NCI-H345 treated with DMSO at 0.1 percent for 48 hours (cell line): ENCODE measurements at regions not wholly inside any gene's neighbourhood (a gene's known extent, or its start where the extent isn't known, plus 50 kb on each side); places are given as distances from the start of the nearest gene placed in this dataset.
A peak's percentile ranks its signal among the peaks of the same experiment; 100 is the strongest.
"Not testable (repeated sequence)": the region's sequence is repeated elsewhere in the genome, so short reads cannot be mapped to it uniquely, and the experiment has no call there.

Experiments
- DNase-seq: peaks from one replicate; lab custom pipeline; 2025; ENCODE audit not compliant: unreplicated experiment; lab: John Stamatoyannopoulos, UW

DNA sequence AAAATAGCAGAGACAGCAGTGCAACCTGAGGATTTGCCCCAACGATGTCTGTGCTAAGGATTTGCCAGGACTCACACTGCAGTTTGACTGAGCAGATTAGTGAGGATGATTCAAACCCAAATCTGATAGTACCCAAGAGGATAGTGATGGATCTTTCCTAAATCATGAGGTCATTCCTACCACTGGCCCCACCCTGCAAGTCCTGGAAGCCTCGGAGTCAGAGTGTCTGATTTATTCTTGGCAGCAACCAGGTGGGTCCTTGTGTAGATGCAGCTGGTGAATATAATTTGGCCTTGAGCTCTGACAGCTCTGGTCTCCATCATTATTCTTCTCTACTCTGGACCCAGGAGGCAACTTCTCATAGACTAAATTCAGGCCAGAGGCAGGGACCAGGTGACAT, 179.3 kb upstream of the RAG2 start:
- DNase-seq: no peak

DNA sequence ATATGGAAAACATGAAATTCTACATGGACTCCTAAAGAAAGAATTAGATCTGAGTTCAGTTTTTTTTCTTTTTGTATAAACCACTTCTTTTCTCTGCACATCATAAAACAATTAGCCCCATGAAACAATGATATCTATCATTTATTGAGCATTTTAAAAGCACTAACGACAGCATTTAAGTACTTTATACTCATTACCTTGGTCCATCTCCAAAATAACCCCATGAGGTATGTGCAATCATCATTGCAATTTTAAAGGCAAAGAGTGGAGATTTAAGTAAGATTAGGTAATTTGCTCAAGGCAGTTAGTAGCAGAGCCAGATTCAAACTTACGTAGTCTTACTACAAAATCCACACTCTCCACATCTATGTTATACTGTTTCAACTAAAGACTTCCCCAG, 177.7 kb upstream of the RAG2 start:
- no peak for DNase-seq

DNA sequence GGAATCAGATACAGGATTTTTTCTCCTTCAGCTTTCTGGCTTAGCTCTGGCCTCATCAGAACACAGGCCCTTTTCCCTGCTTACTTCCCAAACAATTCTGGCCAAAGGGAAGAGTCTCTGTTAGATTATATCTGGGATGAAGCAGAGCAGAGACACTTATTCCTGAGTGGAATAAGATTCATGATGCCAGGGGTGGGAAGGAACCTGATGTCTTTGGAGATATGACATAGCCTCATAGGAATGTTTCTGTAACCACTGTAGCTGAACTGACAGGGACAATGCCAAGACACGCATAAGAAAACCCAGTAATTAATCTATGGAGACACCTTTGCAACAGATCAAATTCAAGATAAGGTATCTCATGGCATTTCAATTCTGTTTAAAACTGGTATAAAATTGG, 177.1 kb upstream of the RAG2 start:
- no peak for DNase-seq

DNA sequence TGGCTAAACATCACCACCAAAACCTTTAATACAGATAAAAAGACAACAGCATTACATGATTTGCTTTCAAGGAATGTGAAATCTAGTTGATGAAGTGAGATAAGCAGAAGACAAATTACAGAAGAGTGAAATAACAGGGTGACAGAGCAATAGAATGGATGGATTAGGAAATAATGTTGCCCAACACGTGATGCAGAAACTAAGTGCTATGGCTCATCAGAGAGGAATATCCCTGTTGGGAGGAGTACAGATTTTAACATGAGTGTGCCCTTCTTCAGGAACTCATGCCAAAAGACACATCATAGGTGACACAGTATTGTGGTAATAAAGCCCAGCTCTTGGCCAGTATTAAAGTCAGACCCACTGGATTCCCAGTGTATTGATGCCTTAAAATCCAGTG, 176.6 kb upstream of the RAG2 start:
- no peak for DNase-seq

DNA sequence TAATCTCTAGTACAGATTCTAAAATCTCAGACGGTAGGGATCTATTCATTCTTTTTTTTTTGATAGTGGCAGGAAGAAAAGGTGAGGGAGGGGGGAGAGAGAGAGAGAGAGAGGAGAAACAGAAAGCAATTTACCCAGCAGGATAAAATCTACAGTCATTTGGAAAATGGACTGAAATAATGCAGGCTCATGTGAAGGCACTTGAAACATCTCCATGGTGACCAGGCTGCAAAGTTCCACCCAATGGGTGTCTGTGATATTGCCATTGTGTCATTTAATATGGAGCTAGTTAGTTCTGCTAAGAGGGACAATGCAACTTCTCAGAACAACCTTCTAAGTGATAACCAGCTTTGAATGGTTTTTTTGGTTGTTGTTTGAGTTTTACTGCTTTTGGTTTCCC, 165.2 kb upstream of the RAG2 start:
- no peak for DNase-seq

DNA sequence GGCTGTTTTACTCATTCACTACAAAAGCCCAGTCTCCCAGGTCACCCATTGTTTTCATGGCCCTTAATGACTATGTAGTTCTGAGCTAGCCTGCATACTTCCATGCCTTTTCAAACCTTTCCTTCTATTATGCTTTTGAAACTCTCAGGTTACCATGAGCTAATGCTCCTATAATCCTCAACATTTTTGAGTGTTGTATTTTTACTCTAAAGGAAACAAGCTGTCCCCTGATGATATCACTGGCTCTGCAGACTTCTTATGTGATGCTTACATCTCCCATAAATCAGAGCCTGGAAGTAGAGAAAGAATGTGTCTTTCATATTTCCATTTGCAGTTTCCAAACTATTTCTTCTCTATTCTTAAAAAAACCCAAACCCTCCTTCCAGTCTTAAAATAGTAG, 159.0 kb upstream of the RAG2 start:
- DNase-seq: no peak

DNA sequence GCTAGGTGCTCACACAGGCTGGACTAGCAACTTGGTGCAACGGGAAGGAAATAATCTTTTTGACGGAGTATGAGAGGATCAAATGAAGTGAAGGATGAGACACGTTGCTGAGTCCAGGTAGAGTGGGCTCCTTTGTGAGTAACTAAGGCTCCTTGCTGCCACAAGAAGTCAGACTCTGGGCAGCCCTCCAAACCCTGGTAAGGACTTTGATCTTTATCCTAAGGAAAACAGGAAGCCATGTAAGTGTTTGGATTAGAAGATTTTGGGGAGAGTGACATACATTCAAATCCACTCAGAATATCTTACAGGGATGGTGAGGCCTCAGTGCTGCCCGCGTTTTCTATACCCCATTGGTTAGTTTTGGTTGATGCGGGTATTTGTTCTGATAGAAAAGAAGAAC, 155.9 kb upstream of the RAG2 start:
- no peak for DNase-seq

DNA sequence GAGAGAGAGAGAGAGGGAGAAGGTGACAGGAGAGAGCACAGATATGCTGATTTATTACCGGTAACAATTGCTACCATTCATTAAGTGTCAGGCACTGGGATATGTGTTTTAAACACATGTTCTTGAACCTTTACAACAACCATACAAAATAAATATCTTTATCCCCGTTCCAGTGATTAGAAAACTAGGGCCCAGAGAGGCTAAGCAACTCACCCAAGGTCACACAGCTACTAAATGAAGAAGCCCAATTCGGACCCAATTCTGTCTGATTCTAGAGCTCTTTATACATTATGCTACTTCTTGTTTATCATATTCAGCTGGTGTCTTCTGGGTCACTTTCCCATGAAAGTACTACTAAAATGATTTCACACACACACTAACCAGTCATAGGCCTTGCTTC, 154.0 kb upstream of the RAG2 start:
- DNase-seq: no peak

DNA sequence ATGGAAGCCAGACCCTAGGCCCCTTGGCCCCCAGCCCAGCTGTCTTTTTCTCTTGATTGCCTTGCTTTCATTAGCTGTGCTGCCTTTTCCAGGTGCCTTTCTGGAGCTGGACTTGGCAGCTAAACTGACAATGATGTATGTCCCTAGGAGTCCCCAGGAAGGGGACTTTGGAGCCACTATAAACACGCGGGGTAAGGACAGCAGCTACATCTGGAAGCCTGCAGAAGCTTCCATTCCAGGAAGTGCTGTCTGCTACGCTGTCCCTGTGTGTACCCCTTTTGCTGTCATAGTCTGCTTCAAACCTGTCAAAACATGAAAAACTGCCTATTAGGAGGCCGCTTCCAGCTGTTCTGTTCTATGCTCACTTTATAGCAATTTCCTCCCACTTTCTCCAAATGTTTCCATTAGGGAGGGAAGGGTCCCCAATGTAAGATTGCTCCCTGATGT, 153.3 kb upstream of the RAG2 start:
- no peak for DNase-seq

DNA sequence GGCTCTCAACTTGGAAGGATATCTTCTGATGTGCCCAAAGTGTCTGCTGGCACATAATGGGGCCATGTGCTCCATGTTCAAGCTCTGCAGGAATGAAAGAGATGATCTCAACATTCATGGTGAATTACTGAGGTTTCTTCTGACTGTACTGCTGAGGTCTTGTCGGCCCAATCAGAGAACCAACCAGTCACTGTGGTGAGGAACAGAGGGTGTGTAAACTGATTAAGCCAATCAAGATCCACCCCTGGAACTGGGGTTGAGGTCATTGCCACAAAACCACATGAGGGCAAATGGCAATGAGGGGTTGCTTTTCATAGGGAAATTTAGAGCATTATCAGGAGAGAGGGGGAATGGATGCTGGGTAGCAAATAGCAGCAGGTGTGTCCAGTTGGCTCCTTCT, 152.3 kb upstream of the RAG2 start:
- DNase-seq: no peak

DNA sequence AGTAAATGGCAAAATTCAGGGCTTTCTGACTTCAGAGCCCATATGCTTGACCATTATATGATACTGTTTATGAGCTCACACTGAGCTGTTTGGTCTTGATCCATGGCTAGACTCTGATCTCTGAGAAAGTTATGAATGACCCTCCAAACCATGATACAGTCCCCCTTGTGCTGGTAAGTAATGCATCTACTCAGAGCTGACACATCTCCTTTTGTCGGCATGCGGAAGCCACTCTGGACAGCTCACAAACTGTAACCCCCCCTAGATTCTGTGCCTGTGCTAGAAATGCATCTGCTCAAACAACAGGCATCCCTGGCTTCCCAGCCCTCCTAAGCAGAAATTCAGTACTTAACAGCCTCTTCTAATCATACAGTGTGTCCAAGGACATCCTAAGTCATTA, 150.8 kb upstream of the RAG2 start:
- DNase-seq: no peak

DNA sequence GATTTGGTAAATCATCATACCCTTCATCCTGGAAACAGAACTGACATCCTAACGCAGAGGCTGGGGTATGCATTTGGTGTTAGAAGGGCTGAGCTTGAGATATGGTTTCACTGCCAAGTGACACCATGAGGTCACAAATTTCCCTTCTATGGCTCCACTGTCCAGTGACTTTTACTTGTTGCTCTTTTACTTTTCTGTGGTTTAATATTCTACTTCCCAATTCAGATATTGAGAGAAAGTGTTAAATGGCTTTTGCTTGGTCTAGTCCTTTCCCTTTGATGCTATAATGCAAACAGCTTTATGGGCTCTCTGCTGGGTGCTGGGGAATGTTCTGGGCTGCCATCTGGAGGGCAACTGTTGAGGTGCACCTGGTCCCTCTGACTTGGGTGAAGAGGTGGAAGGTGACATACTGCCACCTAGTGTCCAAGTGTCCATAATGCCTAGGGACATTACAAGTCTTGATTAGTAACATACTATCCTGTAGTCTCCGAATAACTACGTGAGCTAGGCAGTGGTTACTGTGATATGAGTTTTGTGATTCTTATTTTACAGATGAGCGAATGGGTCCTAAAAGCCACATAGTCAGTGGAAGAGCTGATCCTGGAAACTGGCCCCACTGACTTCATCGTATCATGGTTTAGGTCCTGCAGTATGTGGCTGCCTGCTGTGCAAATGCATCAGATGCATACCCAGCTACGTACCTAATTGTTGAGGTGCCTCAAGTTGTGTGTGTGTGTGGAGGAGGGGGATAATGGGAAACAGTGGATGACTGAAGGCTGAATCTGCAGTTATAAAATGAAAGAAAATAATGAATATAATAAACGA, 149.1 kb upstream of the RAG2 start:
- peak; percentile 76 for DNase-seq

DNA sequence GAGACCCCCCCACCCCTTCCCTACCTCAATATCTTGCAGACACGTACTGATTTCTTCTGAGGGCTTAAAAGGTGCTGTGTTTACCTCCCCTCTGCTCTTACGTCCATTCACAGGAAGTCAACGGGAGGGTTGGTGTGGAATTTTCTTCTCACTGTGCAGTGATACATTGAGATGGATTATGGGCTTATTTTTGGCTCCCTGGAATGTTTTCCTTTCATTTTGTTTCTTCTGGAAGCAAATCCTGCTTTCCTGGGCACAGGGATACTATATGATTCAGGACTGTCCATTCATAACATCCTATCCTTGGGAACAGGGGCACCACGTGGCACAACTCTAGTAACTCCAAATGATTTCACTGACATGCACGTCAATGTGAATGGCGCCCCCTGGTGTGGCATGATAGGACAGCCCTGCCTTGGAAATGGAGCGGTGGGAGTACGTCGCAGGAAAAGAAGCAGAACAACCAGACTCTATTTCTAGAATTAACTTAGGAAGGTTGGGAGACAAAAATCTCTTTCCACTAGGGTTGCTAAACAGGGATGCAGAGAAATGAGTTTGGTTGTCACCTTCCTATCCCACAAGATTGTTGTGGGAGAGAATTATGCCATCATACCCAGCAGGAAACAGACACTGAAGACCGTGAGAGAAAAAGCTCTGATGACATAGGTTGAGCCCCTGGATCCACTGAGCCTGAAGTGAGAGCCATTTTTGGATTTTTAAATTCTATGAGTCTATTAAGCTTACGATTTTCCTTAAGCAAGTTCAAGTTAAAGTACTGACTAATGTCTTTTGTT, 146.5 kb upstream of the RAG2 start:
- DNase-seq: peak; percentile 3

DNA sequence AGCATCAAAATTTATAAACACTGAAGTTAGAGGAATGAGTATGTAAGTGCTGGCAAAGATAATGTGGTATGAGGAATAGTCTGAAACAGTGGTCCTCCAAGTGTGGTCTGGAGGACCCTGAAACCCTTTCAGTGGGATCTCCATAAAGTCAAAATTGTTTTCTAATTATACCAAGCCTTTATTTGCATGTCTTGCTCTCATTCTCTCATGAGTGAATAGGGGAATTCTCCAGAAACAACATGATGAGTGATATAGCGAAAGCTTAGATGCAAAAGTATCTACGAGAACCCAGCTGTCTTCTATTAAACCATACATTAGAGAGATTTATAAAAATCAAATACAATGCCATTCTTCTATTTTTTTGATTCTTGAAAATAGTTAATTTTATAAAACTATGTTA, 145.0 kb upstream of the RAG2 start:
- DNase-seq: no peak

DNA sequence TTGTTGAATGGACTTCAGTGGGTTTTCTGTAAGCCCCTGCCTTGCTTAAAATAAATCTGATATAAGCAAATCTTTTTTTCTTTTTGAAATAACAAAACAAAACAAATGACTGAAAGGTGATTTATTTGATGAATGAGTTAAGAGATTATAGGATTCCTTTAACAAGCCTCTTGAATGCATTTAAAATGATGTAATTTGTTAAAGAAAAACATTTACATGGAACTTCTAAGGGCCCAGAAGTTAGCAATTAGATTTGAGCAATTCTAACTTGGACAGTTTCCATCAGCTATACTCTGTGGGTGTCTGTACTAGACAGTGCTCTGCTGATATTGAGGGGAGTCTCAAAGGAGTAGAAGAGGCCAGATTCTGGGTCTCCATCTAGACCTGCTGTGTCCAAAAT, 143.5 kb upstream of the RAG2 start:
- no peak for DNase-seq

DNA sequence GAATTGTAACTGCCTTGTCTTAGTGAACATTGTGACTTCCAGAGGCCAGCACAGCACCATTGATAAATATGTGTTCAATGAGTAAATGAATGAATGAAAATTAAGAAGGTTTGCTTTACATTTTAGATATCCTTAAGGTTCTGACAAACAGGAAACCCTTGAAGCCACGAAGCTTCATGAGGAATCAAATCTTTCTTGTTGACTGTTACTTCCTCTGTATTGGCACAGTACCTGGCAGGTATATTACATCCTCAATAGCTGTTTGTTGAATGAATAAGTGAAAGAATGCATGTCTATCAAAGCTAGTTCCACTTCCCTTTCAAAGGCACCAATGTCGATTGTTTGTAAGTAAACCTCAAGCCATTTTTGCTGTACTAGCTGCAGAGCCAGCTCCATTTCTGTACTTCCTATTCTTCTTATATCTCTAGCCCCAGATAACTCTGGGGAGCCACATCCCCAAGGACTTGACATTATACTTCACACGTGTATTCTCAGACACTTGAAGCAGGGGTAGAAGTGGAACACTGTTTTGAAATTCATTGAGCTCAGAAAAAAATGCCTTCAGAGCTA, 140.3 kb upstream of the RAG2 start:
- DNase-seq: no peak

DNA sequence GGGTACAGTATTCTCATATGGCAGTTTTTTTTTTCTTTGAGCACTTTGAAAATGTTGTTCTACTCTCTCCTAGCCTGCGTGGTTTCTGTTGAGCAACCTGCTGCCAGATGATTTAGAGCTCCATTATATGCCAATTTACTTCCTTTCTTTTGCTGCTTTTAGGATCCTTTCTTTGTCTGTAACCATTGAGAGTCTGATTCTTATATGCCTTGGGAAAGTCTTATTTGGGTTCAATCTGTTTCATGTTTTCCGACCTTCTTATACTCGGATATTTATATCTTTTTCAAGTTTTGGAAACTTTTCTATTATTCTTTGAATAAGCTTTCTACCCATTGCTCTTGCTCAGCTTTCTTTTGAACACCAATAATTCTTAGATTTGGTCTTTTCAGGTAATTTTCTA, 138.1 kb upstream of the RAG2 start:
- DNase-seq: no peak

DNA sequence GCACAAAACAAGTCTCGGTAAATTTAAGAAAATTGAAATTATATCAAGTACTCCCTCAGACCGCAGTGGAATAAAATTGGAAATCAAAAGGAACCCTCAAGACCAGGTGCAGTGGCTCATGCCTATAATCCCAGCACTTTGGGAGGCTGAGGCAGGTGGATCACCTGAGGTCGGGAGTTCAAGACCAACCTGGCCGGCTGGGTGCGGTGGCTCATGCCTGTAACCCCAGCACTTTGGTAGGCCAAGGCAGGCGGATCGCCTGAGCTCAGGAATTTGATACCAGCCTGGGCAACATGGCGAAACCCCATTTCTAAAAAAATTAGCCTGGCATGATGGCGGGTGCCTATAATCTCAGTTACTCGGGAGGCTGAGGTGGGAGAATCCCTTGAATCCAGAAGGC, 135.7 kb upstream of the RAG2 start:
- not testable (repeated sequence) for DNase-seq

DNA sequence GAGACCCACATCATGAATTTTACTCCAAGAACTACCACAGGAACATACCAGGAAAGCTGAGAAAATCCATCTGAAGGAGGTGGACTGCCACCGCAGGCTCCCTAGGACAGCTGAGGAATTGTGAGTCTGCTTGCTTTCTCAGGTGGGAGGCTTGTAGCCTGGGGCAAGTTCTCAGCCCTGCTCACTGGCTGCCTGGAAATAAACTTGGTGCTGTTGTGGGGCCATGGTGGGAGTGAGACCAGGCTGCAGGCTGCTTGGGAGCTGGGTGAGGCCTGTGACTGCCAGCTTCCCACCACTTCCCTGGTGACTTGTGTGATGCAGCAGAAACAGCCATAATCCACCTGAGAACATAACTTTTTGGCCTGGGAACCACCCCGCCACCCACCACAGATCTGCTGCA, 132.7 kb upstream of the RAG2 start:
- no peak for DNase-seq

DNA sequence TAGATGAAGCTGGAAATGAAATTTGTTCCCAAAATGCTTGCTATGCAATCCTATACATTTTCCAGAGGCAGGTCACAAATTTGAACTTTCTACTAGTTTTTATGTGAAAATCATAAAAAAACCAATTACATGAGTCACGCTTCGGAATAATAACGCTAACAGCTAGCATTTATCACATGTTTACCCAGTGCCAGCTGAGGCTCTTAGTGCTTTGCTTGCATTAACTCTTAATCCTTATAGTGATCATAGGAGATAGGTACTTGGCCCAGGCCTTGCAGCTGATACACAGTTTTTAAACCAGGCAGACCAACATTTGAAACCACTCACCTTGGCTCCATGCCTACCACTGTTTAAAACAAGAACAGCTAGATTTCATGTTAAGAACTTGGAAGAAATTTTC, 131.8 kb upstream of the RAG2 start:
- no peak for DNase-seq

DNA sequence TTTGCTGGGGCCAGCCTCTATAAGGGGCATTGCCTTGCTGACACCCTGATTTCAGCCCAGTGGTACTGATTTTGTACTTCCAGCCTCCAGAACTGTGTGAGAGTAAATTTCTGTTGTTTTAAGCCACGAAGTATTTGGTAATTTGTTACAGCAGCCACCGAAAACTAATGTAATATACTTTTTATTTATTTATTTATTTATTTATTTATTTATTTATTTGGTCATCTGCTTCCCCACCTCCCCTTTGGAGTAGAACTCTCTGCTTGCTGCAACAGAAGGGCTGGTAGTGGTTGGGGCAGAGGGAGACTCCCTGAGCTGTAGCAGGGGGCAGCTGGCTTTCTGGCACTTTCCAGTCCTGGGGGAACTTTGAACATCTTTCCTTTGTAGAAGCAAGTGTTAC, 128.4 kb upstream of the RAG2 start:
- DNase-seq: no peak

DNA sequence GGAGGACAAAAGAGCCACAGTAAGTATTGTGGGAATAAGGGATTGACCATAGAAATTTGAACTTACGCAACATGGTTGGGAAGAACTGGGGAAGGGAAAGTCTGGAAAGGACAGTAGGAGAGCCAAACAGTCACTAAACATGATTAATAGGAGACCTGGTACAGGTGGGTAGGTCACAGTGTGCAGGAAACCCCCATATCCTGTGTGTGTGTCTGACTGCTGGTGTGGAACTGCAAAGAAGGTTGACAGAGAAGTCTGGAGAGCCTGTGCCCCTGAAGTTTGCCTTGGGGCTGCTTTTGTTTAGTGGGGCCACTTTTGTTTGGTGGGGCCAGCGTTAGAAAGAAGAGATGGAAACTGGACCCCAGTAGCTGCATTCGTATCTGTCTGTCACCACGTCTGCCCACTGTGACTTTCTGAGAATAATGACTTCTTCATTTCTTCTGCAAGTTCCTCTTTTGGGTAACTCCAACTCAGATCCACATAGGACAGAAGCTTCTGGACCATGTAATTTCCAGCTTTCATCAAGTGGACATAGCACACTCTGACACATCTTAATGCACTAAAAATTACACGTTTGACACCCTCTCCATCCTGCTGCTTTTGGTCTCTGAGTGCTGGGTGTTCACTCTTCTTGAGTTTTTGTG, 126.8 kb upstream of the RAG2 start:
- DNase-seq: no peak
